Neural cell (in vitro differentiated cells): ENCODE measurements at regions not wholly inside any gene's neighbourhood (a gene's known extent, or its start where the extent isn't known, plus 50 kb on each side); places are given as distances from the start of the nearest gene placed in this dataset.
"Not testable (repeated sequence)": the region's sequence is repeated elsewhere in the genome, so short reads cannot be mapped to it uniquely, and the experiment has no call there.

Experiments used
- CTCF ChIP-seq: fragments of 450-650 bp; IDR thresholded peaks from 2 replicates; pipeline ENCODE4 v1.5.1; 2014; ENCODE audit warnings: antibody characterized with exemption, mild to moderate bottlenecking, moderate library complexity; ENCODE audit not compliant: poor library complexity, severe bottlenecking
- EZH2 ChIP-seq: fragments of 200-600, 300-800 bp; shearing (Covaris generic), sonication (generic); IDR thresholded peaks from 2 replicates; pipeline ENCODE4 v1.6.1; 2014; ENCODE audit warnings: antibody characterized with exemption, low read length, borderline replicate concordance, mild to moderate bottlenecking; ENCODE audit not compliant: insufficient read depth, poor library complexity, severe bottlenecking

DNA sequence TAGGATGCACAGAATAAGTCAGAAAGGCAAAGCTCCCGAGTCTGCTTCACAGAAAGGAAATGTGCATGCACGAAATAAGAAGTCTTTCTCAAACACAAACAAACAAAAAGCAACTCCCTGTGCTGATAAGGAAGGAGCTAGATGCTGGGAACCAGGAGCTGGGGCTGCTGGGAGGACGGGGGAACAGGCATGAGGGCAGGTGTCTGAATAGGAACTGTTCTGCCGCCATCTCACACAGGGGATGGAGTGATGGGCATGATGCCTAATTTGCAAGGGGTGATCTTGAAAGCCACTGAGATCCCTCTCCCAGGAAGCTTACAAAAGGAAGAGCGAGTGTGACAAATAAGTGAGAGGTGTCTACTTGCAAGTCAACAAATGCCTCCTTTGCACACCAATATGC, 336.5 kb downstream of the BCL2L11 start:
- not testable (repeated sequence) for TF ChIP-seq EZH2, CTCF
